ENCODE measurements at regions not wholly inside any gene's neighbourhood (a gene's known extent, or its start where the extent isn't known, plus 50 kb on each side); places are given as distances from the start of the nearest gene placed in this dataset.
A peak's percentile ranks its signal among the peaks of the same experiment; 100 is the strongest.

DNA sequence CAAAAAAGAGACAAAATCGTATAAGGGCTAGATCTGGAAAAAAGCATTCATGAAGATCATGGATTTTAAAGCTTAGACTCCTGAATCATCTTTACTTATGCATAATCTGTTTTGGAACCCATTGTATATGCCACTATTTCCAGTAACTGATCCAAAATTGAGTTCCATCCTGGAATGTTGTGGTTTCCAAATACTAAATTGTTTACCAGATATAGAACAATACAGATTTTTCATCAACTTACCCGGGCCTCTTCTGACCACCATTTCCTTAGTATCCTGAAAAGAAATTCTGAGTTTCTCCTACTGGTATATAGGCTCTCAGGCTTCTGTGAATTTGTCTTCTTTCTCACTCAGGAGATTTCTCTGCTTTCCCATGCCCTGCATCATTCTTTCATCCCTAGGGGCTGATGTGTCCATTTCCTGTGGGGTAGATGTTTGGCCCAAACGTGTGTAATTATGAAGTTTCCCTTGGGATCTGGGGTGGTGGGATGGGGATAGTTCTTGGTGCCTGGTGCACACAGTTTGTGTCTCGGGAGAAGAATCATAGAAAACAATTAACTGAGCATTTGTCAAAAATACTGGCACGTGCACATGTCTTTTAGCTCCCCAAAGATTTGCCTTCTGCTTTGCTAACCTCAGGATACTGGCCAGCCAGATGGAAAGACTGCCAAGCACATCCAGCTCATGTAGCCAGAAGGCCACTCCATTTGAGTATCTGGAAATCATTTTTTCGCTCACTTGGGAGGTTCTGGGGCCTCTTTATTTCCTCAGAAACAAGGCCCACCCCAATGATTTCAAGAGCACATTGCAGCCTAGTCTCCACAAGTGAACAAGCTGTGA lies 127.8 kb downstream of the NTMT2 start:
- TF ChIP-seq, protein P1, sequence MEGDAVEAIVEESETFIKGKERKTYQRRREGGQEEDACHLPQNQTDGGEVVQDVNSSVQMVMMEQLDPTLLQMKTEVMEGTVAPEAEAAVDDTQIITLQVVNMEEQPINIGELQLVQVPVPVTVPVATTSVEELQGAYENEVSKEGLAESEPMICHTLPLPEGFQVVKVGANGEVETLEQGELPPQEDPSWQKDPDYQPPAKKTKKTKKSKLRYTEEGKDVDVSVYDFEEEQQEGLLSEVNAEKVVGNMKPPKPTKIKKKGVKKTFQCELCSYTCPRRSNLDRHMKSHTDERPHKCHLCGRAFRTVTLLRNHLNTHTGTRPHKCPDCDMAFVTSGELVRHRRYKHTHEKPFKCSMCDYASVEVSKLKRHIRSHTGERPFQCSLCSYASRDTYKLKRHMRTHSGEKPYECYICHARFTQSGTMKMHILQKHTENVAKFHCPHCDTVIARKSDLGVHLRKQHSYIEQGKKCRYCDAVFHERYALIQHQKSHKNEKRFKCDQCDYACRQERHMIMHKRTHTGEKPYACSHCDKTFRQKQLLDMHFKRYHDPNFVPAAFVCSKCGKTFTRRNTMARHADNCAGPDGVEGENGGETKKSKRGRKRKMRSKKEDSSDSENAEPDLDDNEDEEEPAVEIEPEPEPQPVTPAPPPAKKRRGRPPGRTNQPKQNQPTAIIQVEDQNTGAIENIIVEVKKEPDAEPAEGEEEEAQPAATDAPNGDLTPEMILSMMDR (IDR thresholded peaks at IDR 0.05; ENCODE audit: insufficient read depth, low read length, severe bottlenecking): no peak
- Histone ChIP-seq H3K27me3 (ENCODE audit: control insufficient read depth, insufficient read depth, low read length) (no peaks in the 10 kb centered on the region), H3K4me3 (ENCODE audit: low read depth, low read length) (no peak overlapping the region), H3K36me3 (ENCODE audit: control insufficient read depth, insufficient read depth, low read length) (no peaks in the 10 kb centered on the region)
- FAIRE-seq: no peak
- DNase-seq (ENCODE audit: low read depth): no peak

DNA sequence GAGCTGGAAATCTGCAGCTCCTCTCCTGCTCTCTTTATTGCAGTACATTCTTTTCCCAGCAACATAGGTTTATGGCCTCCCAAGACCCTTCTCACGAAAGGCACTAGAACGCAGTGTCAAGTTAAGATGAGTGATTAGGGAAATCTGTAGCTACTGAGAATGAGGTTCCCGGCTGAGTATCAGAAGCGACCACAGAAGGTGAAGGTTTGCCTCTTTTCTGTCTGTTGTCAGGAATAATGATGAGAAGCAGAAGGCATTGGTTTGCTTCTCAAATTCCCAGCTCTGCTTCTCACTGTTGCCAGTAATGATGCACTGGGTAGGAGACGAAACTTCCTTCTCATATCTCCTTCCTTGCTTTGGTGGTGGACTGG lies 128.4 kb downstream of the NTMT2 start:
- peak; percentile 86 for FAIRE-seq

DNA sequence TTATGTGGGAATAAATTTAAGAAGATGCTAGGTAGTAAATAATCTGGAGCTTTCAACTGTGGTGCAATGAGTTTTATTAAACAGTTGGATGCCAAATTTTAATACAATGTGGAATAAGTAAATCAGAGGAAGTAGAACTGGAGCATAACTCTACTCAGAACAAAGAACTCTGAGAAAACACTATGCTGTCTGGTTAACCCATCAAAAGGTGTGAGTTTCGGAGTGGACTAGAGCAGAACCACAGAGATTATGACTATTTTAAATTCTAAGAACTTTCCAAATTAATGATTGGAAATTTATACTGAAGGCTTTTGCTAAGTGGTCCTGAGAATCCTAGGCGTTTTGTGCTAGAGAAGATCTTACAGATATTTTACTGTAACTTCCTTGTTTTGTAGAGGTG lies 132.2 kb downstream of the NTMT2 start:
- no peaks in the 10 kb centered on the region for H3K36me3 ChIP-seq (ENCODE audit: control insufficient read depth, insufficient read depth, low read length)
- no peaks in the 10 kb centered on the region for H3K27me3 ChIP-seq (ENCODE audit: control insufficient read depth, insufficient read depth, low read length)
- no peak for DNase-seq (ENCODE audit: low read depth)
- FAIRE-seq: no peak
- no peak overlapping the region for H3K4me3 ChIP-seq (ENCODE audit: low read depth, low read length)
- TF ChIP-seq, protein P1 (IDR thresholded peaks at IDR 0.05; ENCODE audit: insufficient read depth, low read length, severe bottlenecking): no peak

More for the DNA sequence above, 128.4 kb downstream of the NTMT2 start:
- TF ChIP-seq, protein P1 (IDR thresholded peaks at IDR 0.05; ENCODE audit: insufficient read depth, low read length, severe bottlenecking): no peak
- Histone ChIP-seq H3K4me3 (ENCODE audit: low read depth, low read length) (no peak overlapping the region), H3K27me3 (ENCODE audit: control insufficient read depth, insufficient read depth, low read length) (no peaks in the 10 kb centered on the region), H3K36me3 (ENCODE audit: control insufficient read depth, insufficient read depth, low read length) (no peaks in the 10 kb centered on the region)
- DNase-seq (ENCODE audit: low read depth): no peak

DNA sequence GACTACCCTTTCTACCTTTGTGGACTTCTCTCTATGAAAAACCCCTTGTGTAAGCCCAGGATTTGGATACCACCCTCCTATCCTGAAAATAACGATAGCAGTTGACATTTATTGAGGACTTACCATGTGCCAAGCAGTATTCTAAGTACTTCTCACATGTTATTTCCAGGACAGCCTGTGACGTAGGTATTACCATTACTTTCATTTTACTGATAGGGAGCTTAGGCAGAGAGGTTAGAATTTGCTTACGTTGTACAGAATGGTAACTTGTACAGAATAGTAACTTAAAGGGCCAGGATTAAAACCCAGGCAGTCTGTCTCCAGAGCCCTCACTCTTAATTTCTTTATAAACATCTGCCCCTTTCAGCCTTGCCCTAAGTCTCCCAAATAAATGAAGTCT lies 138.3 kb downstream of the NTMT2 start:
- no peak for FAIRE-seq
- DNase-seq (ENCODE audit: low read depth): no peak
- no peaks in the 10 kb centered on the region for H3K27me3 ChIP-seq (ENCODE audit: control insufficient read depth, insufficient read depth, low read length)
- no peak overlapping the region for H3K4me3 ChIP-seq (ENCODE audit: low read depth, low read length)
- H3K36me3 ChIP-seq (ENCODE audit: control insufficient read depth, insufficient read depth, low read length): no peaks in the 10 kb centered on the region
- TF ChIP-seq, protein P1 (IDR thresholded peaks at IDR 0.05; ENCODE audit: insufficient read depth, low read length, severe bottlenecking): no peak

DNA sequence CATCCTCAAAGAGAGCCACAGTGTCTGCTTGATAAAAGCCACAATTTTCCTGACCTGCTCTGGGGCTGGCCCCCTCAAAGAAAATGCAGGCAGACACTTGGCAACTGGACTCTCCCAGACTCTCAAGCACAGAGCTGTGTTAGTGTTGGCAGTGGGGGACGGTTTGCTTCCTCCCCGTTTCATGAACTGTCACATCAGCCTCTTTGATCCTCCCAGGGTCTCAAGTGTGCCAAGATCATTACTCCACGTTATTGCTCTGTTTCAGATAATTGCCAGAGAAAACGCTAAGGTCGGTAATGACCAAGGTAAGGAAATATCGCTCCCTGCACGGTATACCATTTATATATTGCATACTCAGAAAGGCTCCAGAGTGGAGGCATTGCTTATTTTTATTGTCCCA lies 138.8 kb downstream of the NTMT2 start:
- Histone ChIP-seq H3K36me3 (ENCODE audit: control insufficient read depth, insufficient read depth, low read length) (no peaks in the 10 kb centered on the region), H3K27me3 (ENCODE audit: control insufficient read depth, insufficient read depth, low read length) (no peaks in the 10 kb centered on the region), H3K4me3 (ENCODE audit: low read depth, low read length) (no peak overlapping the region)
- TF ChIP-seq, protein P1 (IDR thresholded peaks at IDR 0.05; ENCODE audit: insufficient read depth, low read length, severe bottlenecking): no peak
- DNase-seq (ENCODE audit: low read depth) (no peak), FAIRE-seq (no peak)

DNA sequence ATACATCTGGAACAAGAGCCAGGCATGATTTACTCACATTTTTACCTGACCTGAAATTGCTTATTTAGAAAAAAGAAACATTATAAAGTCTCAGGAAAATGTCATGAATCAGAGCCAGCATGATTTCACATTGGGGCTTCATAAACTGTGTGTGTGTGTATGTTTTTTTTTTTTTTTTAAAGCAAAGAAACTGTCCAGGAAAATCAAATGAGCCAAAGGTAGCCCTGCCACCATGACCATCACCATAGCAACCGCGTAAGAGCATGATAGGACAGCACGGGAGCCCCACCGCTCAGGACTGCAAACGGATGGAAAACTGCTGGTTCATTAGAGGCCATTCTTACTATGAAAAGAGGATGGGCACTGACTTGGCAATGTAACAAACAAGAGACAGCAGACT lies 139.2 kb downstream of the NTMT2 start:
- TF ChIP-seq, protein P1 (IDR thresholded peaks at IDR 0.05; ENCODE audit: insufficient read depth, low read length, severe bottlenecking): no peak
- FAIRE-seq (no peak), DNase-seq (ENCODE audit: low read depth) (no peak)
- no peaks in the 10 kb centered on the region for H3K36me3 ChIP-seq (ENCODE audit: control insufficient read depth, insufficient read depth, low read length)
- no peaks in the 10 kb centered on the region for H3K27me3 ChIP-seq (ENCODE audit: control insufficient read depth, insufficient read depth, low read length)
- no peak overlapping the region for H3K4me3 ChIP-seq (ENCODE audit: low read depth, low read length)

Measured in bronchial epithelial cell (primary cell).